ENCODE measurements at regions not wholly inside any gene's neighbourhood (a gene's known extent, or its start where the extent isn't known, plus 50 kb on each side); places are given as distances from the start of the nearest gene placed in this dataset.

DNA sequence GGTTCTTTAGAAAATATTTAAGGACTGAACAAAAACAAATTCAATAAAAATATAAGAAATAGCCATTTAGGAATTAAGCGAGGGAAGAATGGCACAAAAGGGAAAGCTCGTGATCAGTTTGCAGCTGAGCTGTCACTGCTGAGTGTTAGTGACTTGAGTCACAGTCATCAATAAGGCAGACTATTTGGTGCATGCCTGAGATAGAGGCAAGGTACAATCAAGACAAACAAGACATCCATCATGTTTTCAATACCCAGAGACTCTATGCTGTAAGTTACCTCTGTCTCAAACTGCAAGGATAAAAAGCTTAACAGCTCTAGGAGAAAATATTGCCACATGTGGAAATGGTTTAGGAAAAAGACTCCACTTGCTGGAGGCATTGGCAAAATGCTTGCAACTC, 426.4 kb upstream of the TYRP1 start:
- no peak for TF ChIP-seq ZFX (IDR thresholded peaks at IDR 0.05; ENCODE audit: borderline replicate concordance)

DNA sequence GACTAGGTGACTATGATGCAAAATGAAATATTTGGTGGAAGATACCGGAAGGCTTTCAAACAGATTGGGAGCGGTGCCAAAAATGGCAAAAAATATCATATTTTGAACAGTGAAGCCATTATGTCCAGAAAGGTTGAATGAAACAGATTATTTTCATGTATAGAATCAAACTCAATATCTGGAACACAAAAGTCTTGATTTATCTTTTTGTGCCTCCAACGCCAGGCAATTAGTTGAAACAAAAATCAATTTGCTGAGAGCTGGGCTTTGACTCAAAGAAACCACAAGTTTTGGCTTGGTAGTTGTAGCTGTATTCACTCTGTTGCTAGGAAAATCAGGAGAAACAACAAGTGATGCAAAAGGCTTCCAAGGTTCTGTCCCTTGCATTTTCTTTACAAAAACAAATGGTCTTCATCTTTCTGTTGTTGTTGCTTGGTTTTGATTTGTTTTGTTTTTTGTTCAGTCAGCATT, 421.7 kb upstream of the TYRP1 start:
- TF ChIP-seq, protein P1, sequence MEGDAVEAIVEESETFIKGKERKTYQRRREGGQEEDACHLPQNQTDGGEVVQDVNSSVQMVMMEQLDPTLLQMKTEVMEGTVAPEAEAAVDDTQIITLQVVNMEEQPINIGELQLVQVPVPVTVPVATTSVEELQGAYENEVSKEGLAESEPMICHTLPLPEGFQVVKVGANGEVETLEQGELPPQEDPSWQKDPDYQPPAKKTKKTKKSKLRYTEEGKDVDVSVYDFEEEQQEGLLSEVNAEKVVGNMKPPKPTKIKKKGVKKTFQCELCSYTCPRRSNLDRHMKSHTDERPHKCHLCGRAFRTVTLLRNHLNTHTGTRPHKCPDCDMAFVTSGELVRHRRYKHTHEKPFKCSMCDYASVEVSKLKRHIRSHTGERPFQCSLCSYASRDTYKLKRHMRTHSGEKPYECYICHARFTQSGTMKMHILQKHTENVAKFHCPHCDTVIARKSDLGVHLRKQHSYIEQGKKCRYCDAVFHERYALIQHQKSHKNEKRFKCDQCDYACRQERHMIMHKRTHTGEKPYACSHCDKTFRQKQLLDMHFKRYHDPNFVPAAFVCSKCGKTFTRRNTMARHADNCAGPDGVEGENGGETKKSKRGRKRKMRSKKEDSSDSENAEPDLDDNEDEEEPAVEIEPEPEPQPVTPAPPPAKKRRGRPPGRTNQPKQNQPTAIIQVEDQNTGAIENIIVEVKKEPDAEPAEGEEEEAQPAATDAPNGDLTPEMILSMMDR (IDR thresholded peaks at IDR 0.05) = no peak
- no peak for TF ChIP-seq ZFX (IDR thresholded peaks at IDR 0.05; ENCODE audit: borderline replicate concordance)
- H3K27ac ChIP-seq = no peak overlapping the region

More for the DNA sequence above, 426.4 kb upstream of the TYRP1 start:
- no peak overlapping the region for H3K27ac ChIP-seq

DNA sequence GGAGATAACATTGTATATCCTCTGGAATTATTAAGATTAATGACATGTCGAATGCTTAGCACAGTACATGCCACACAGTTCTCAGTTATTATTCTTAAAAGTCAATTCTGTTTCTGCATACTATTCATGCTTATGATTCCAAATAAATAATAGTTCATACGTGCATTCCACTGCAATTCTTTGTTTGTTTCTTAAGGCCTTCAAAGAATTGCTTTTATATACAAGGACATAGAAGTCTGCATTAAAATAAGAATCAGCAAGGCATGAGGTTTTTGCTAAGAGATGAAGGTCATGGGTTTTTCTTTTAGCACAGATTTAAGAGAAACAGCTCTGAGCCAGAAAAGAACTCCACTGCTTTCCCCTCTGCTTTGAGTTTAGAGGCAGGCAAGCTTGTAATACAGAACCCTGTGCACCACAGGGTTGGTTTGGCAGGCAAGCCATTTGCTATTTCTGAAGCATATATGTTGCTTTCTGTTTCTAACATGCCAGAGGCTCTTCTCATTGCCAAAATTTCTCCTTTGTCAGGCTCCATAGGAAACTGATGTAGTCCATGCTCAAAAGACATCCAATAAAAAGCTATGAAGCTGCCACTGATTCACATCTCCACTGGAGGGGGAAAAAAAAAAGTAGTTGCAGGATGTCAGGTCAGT, 420.6 kb upstream of the TYRP1 start:
- no peak overlapping the region for H3K27ac ChIP-seq
- TF ChIP-seq, protein P1 (IDR thresholded peaks at IDR 0.05) = no peak
- TF ChIP-seq ZFX (IDR thresholded peaks at IDR 0.05; ENCODE audit: borderline replicate concordance) = no peak

DNA sequence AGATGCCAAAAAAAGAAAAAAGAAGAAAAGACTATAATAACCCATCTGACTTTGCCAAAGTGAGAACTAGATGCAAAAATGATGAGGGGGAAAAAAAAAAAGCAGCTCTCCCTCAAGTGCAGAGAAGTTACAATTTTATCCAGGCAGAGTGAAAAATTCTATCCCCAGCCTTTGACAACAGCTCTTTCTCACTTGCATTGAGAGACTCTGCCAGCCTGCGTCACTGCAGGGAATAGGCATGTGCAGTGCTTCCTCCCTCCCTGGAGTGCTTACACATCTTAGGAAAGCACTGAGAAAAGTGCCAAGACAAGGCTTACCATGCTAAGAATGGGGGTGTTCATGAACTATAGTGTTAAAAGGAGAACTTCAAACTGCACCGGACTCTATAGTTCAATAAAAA, 418.6 kb upstream of the TYRP1 start:
- TF ChIP-seq, protein P1 (IDR thresholded peaks at IDR 0.05) = no peak
- TF ChIP-seq ZFX (IDR thresholded peaks at IDR 0.05; ENCODE audit: borderline replicate concordance) = no peak

DNA sequence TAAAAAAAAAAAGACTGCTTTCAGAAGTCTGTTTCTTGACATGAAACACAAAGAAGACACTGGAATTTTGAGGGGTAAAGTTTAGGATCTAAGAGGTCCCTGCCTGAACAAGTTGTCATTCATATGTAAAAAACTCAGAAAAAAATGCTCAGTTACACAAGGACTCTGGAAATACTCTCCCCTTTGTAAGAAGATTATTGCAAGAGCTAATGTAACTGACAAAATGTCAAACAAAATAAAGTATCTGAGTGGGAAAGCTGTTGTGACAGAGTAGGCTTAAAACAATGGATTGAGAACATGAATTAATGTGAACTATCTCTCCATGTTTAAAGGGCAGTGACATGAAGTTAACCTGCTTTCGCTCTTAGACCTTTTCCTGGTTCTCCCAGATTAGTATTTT, 416.7 kb upstream of the TYRP1 start:
- no peak for TF ChIP-seq ZFX (IDR thresholded peaks at IDR 0.05; ENCODE audit: borderline replicate concordance)
- TF ChIP-seq, protein P1 (IDR thresholded peaks at IDR 0.05) = no peak
- H3K27ac ChIP-seq = no peak overlapping the region

More for the DNA sequence above, 418.6 kb upstream of the TYRP1 start:
- no peak overlapping the region for H3K27ac ChIP-seq

DNA sequence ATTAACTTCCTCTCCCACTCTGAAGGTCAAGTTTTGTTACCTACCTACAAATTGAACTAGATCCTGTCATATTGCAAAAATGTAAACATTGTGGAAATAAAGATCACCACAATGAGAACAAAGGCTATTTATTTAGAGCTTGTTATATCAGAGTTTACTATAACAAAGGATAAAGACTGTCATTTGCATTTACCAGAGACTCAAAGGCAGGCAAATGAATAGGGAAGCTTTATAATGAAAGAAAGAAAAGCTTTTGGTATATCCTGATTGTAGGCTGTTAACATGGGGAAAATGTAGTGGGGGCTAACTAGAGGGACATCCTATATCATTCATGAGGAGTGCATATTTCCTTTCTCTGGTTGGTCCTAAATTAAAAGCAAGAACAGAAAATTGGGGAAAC, 403.5 kb upstream of the TYRP1 start:
- TF ChIP-seq, protein P1 (IDR thresholded peaks at IDR 0.05) = no peak

DNA sequence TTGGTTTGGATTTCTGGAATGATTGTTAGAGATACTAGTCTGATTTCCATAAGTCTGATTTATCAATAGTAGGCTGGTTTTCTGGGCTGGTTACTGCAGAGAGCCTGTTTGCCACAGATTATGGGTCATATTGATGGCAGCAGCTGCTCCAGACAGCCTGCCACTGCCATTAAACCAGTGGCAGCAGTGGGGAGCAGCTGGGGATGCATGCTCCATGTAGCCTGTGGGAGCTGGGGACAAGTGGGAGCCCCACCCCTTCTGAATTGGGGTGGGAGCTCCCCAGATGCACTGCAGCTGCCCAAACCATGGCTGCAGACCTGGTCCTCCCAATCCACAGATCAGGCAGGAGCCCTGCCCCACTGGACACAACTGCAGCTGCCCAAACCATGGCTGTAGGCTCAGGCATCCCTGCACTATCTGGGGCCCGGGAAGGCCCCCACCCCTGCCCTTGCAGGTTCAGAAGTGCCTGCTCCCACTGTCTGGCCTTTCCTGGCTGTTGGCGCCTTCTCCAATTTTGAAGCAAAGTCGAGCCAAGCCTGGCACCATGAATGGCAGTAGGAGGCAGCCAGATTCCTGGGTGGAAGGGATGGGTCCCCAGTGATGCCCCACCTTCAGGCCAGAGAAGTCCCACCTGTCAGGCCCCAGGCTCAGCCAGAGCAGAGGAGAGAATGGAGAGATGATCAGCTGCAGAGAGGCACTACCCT, 402.9 kb upstream of the TYRP1 start:
- no peak for TF ChIP-seq ZFX (IDR thresholded peaks at IDR 0.05; ENCODE audit: borderline replicate concordance)
- TF ChIP-seq, protein P1 (IDR thresholded peaks at IDR 0.05) = no peak
- H3K27ac ChIP-seq = no peak overlapping the region

More for the DNA sequence above, 403.5 kb upstream of the TYRP1 start:
- no peak overlapping the region for H3K27ac ChIP-seq

Measured in 22Rv1 (cell line).